ENCODE measurements at regions not wholly inside any gene's neighbourhood (a gene's known extent, or its start where the extent isn't known, plus 50 kb on each side); places are given as distances from the start of the nearest gene placed in this dataset.

DNA sequence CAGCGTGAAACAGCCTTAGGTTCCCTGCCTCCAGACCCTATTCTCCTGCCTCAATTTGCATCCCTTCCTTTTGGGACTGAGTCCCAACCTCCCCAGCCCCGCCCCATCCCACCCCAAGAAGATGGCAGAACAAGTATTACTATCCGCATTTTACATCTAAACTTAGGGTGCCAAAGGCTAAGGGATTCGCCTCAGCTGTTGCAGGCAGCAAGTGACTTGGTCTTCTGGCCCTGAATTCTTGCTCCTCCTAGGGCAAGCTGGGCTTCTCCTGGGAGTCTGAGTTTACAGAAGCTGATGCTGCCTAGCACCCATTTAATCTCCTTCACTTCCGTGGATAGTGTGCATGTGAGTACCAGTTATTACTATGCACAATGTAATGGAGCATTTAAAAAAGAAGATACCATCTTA lies 161.3 kb upstream of the NR5A2 start:
- Histone ChIP-seq H3K27ac (no peak overlapping the region), H3K36me3 (no peaks in the 10 kb centered on the region), H3K27me3 (no peaks in the 10 kb centered on the region), H3K4me3 (no peak overlapping the region), H3K9me3 (no peaks in the 10 kb centered on the region), H3K4me1 (peaks cover 0 to 3% (median 0%) of the 10 kb centered on the region in 4 donors)
- no peak for ATAC-seq (ENCODE audit: low FRiP score in 2 of 2)
- TF ChIP-seq EP300 (IDR thresholded peaks at IDR 0.05) (no peak), POLR2A (IDR thresholded peaks at IDR 0.05) (no peak), CTCF (IDR thresholded peaks at IDR 0.05) (no peak), POLR2AphosphoS5 (IDR thresholded peaks at IDR 0.05) (no peak)
- 69 to 78% methylated on average over 5 of the region's 5 CpGs for WGBS, 2 donors
- no peak for DNase-seq

GRCh38 chr1:199867601-199868000 lies 159.9 kb upstream of the NR5A2 start:
- Histone ChIP-seq H3K27ac (no peak overlapping the region), H3K4me3 (no peak overlapping the region), H3K36me3 (no peaks in the 10 kb centered on the region), H3K27me3 (no peaks in the 10 kb centered on the region), H3K4me1 (peaks cover 0 to 3% (median 0%) of the 10 kb centered on the region in 4 donors), H3K9me3 (no peaks in the 10 kb centered on the region)
- ATAC-seq (ENCODE audit: low FRiP score in 2 of 2) (no peak), DNase-seq (no peak)
- no peak for TF ChIP-seq EP300 (IDR thresholded peaks at IDR 0.05)
- 29 to 40% methylated on average over 3 of the region's 3 CpGs for WGBS, 2 donors

DNA sequence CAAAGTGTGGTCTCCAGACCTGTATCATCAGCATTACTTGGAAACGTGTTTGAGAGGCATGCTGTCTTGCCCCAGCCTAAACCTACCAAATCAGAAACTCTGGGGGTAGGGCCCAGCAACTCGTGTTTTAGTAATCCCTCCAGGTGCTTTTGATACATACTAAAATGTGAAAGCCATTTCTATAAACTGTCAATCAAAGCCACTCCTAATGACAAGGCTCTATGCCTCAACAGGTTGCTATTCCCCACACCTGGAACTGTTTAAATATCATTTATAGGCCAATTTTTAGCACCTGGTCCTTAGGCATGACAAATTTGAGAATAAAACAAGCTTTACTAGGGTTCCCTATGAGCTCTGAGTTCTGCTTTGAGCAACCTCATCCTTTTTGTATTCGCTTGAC lies 158.7 kb upstream of the NR5A2 start:
- WGBS, 2 donors = 77 to 92% methylated on average over 3 of the region's 3 CpGs
- Histone ChIP-seq H3K27ac (no peak overlapping the region), H3K36me3 (no peaks in the 10 kb centered on the region), H3K4me1 (peaks cover 0 to 3% (median 0%) of the 10 kb centered on the region in 4 donors), H3K4me3 (no peak overlapping the region), H3K27me3 (no peaks in the 10 kb centered on the region), H3K9me3 (no peaks in the 10 kb centered on the region)
- ATAC-seq (ENCODE audit: low FRiP score in 2 of 2) (no peak), DNase-seq (no peak)
- no peak for TF ChIP-seq POLR2AphosphoS5 (IDR thresholded peaks at IDR 0.05)

GRCh38 chr1:199875337-199875736 lies 152.2 kb upstream of the NR5A2 start:
- ATAC-seq (ENCODE audit: low FRiP score in 2 of 2) (no peak), DNase-seq (no peak)
- Histone ChIP-seq H3K36me3 (no peaks in the 10 kb centered on the region), H3K4me1 (no peaks in the 10 kb centered on the region), H3K27me3 (no peaks in the 10 kb centered on the region), H3K9me3 (no peaks in the 10 kb centered on the region), H3K4me3 (no peak overlapping the region), H3K27ac (no peak overlapping the region)
- no peak for TF ChIP-seq CTCF (IDR thresholded peaks at IDR 0.05)
- no peak for TF ChIP-seq POLR2A (IDR thresholded peaks at IDR 0.05)
- no peak for TF ChIP-seq POLR2AphosphoS5 (IDR thresholded peaks at IDR 0.05)
- no peak for TF ChIP-seq EP300 (IDR thresholded peaks at IDR 0.05)
- WGBS, 2 donors = 72 to 78% methylated on average over 3 of the region's 3 CpGs

- H3K4me3 ChIP-seq = no peak overlapping the region
- DNase-seq = no peak
- H3K27ac ChIP-seq = no peak overlapping the region
- no peaks in the 10 kb centered on the region for H3K36me3 ChIP-seq
- TF ChIP-seq CTCF (IDR thresholded peaks at IDR 0.05) (no peak), POLR2AphosphoS5 (IDR thresholded peaks at IDR 0.05) (no peak), POLR2A (IDR thresholded peaks at IDR 0.05) (no peak), EP300 (IDR thresholded peaks at IDR 0.05) (no peak)
- no peaks in the 10 kb centered on the region for H3K4me1 ChIP-seq
- 87 to 90% methylated on average over 6 of the region's 6 CpGs for WGBS, 2 donors
- ATAC-seq (ENCODE audit: low FRiP score in 2 of 2) = no peak
- no peaks in the 10 kb centered on the region for H3K9me3 ChIP-seq
- H3K27me3 ChIP-seq = no peaks in the 10 kb centered on the region
Observed at GRCh38 chr1:199875856-199876255, 151.7 kb upstream of the NR5A2 start.

GRCh38 chr1:199877526-199878384 lies 149.8 kb upstream of the NR5A2 start:
- Histone ChIP-seq H3K4me3 (no peak overlapping the region), H3K9me3 (no peaks in the 10 kb centered on the region), H3K27ac (no peak overlapping the region), H3K27me3 (no peaks in the 10 kb centered on the region), H3K4me1 (no peaks in the 10 kb centered on the region), H3K36me3 (no peaks in the 10 kb centered on the region)
- ATAC-seq (ENCODE audit: low FRiP score in 2 of 2) (no peak), DNase-seq (no peak)
- 87 to 93% methylated on average over 7 of the region's 7 CpGs for WGBS, 2 donors
- TF ChIP-seq EP300 (IDR thresholded peaks at IDR 0.05) = no peak
- no peak for TF ChIP-seq POLR2A (IDR thresholded peaks at IDR 0.05)
- TF ChIP-seq POLR2AphosphoS5 (IDR thresholded peaks at IDR 0.05) = no peak
- TF ChIP-seq CTCF (IDR thresholded peaks at IDR 0.05) = no peak

All from upper lobe of left lung (tissue), 6 donors.